ENCODE measurements at regions not wholly inside any gene's neighbourhood (a gene's known extent, or its start where the extent isn't known, plus 50 kb on each side); places are given as distances from the start of the nearest gene placed in this dataset.

DNA sequence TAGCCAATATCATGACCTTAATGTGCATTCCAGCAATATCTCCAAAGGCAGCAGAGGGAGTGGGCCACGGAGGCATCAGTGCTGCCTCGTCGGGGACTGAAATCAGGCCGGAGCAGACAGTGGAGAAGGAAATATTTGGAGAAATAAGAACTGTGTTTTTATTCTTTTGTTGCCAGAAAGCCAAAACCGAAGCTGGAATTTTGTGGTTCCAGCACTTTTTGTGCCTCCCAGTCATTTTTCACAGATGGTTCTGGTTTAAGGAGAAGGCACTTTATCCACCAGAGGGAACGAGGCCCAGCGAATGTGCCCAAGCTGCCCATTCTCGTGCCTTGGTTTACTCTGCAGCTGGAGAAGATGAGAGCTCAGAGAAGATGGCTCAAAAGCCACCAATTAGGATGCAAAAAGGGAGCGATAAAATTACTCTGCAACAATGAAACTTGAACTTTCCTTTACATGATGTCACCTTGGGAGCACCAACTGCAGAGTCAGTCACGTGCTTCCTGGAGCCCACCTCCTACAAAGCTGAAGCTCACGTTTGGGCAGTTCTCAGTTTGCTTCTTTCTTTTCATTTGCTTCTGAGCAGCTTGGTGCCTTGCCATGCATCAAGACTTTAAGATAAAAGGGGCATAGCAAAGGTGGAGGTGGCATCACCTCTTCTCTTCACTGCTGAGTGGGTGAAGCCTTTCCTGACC, 288.7 kb downstream of the LPIN1 start:
- Histone ChIP-seq H3K27me3 (replicated peaks in 1 of 4; ENCODE audit: control extremely low read depth in 1 of 4, control insufficient read depth in 3 of 4, insufficient read depth in 4 of 4, low read length in 3 of 4) (no peaks in the 10 kb centered on the region), H3K4me1 (ENCODE audit: control insufficient read depth in 2 of 2, insufficient read depth in 2 of 2, low read length in 2 of 2) (peaks cover 64 to 66% of the 10 kb centered on the region in 2 donors), H2AFZ (ENCODE audit: insufficient read depth, low read depth, low read length, poor library complexity, severe bottlenecking) (no peak overlapping the region), H3K9me3 (ENCODE audit: control extremely low read depth in 1 of 3, control insufficient read depth in 2 of 3, insufficient read depth in 1 of 3, low read length in 2 of 3) (peaks cover 0 to 29% (median 20%) of the 10 kb centered on the region in 3 donors), H3K27ac (ENCODE audit: low read length in 2 of 2) (peak overlapping the region; percentile 66 to 81), H3K4me3 (ENCODE audit: control extremely low read depth in 1 of 5, extremely low read depth in 1 of 5, insufficient read depth in 1 of 5, low read depth in 2 of 5, low read length in 4 of 5) (peak overlapping the region in 1 of 5 experiments; percentile 28), H3K79me2 (ENCODE audit: control insufficient read depth, insufficient read depth, low read length) (no peaks in the 10 kb centered on the region), H4K20me1 (ENCODE audit: control insufficient read depth, insufficient read depth, low read length, poor library complexity, severe bottlenecking) (no peaks in the 10 kb centered on the region), H3K4me2 (replicated peaks; ENCODE audit: low read depth, low read length, poor library complexity, severe bottlenecking) (peak overlapping the region; percentile 66), H3K36me3 (replicated peaks in 1 of 2; ENCODE audit: control extremely low read depth in 1 of 2, control insufficient read depth in 1 of 2, extremely low read depth in 1 of 2, insufficient read depth in 2 of 2, low read length in 1 of 2) (no peaks in the 10 kb centered on the region), H3K9ac (ENCODE audit: low read length) (peak overlapping the region; percentile 20)
- intact Hi-C loops (cut with micrococcal nuclease), result loop anchor here (10.0 kb wide), 1 partner anchor 280 kb away; no protein-coding TSS in a partner anchor
- peaks cover 81% of the 10 kb centered on the region for H3K4me1 Mint-ChIP-seq
- POLR2A ChIA-PET, result interaction anchor here (0.6 to 2.6 kb wide), 2 partner anchors 10 to 172 kb away, joined by 6 to 25 read pairs; no protein-coding TSS in a partner anchor
- peak overlapping the region; percentile 64 for H3K27ac Mint-ChIP-seq
- DNase-seq (no peak), ATAC-seq (ENCODE audit: low read depth) (no peak)
- H3K4me3 Mint-ChIP-seq, result peak overlapping the region; percentile 76
- TF ChIP-seq EZH2 (IDR thresholded peaks at IDR 0.05; ENCODE audit: borderline replicate concordance, insufficient read depth, low read depth, low read length, poor library complexity, severe bottlenecking), result no peak
- TF ChIP-seq, protein P1, sequence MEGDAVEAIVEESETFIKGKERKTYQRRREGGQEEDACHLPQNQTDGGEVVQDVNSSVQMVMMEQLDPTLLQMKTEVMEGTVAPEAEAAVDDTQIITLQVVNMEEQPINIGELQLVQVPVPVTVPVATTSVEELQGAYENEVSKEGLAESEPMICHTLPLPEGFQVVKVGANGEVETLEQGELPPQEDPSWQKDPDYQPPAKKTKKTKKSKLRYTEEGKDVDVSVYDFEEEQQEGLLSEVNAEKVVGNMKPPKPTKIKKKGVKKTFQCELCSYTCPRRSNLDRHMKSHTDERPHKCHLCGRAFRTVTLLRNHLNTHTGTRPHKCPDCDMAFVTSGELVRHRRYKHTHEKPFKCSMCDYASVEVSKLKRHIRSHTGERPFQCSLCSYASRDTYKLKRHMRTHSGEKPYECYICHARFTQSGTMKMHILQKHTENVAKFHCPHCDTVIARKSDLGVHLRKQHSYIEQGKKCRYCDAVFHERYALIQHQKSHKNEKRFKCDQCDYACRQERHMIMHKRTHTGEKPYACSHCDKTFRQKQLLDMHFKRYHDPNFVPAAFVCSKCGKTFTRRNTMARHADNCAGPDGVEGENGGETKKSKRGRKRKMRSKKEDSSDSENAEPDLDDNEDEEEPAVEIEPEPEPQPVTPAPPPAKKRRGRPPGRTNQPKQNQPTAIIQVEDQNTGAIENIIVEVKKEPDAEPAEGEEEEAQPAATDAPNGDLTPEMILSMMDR (IDR thresholded peaks at IDR 0.05), result no peak
- H3K27me3 Mint-ChIP-seq, result no peaks in the 10 kb centered on the region
- CTCF ChIA-PET, result interaction anchor here (0.6 to 2.1 kb wide), 10 partner anchors 8 to 680 kb away, joined by 3 to 7 read pairs (median 4); no protein-coding TSS in a partner anchor
- WGBS (ENCODE audit: insufficient coverage), result 67% methylated on average over 11 of the region's 11 CpGs
- peaks cover 3% of the 10 kb centered on the region for H3K9me3 Mint-ChIP-seq (ENCODE audit: insufficient read depth)

All from B cell (primary cell).